Neuron (in vitro differentiated cells): ENCODE measurements at regions not wholly inside any gene's neighbourhood (a gene's known extent, or its start where the extent isn't known, plus 50 kb on each side); places are given as distances from the start of the nearest gene placed in this dataset.

Experiments
- H2AFZ ChIP-seq: one replicate; pipeline ENCODE4 v1.6.1; 2013; ENCODE audit warnings: low read depth, mild to moderate bottlenecking, inconsistent platforms, low read length, moderate library complexity
- H3K27me3 ChIP-seq: one replicate; pipeline ENCODE4 v1.6.1; 2013; ENCODE audit warnings: low read length; ENCODE audit not compliant: insufficient read depth
- H3K36me3 ChIP-seq: one replicate; pipeline ENCODE4 v1.6.1; 2013; ENCODE audit warnings: low read length; ENCODE audit not compliant: insufficient read depth
- H3K4me1 ChIP-seq: one replicate; pipeline ENCODE4 v1.6.1; 2013; ENCODE audit warnings: low read length; ENCODE audit not compliant: insufficient read depth
- H3K4me3 ChIP-seq: 2 replicates; pipeline ENCODE4 v1.5.1; 2013; ENCODE audit warnings: mild to moderate bottlenecking, low read length, moderate library complexity
- H3K9me3 ChIP-seq: one replicate; pipeline ENCODE4 v1.6.1; 2013; ENCODE audit warnings: low read length

- H3K4me3 ChIP-seq: no peak overlapping the region
- H2AFZ ChIP-seq: no peak overlapping the region
- no peaks in the 10 kb centered on the region for H3K36me3 ChIP-seq
- no peaks in the 10 kb centered on the region for H3K9me3 ChIP-seq
- no peaks in the 10 kb centered on the region for H3K27me3 ChIP-seq
- H3K4me1 ChIP-seq: no peaks in the 10 kb centered on the region
Observed at GRCh38 chr2:67625178-67625577, 228.0 kb downstream of the ETAA1 start.

GRCh38 chr2:67625690-67626475 is 228.8 kb downstream of the ETAA1 start:
- H3K36me3 ChIP-seq: no peaks in the 10 kb centered on the region
- H3K9me3 ChIP-seq: no peaks in the 10 kb centered on the region
- H2AFZ ChIP-seq: no peak overlapping the region
- no peak overlapping the region for H3K4me3 ChIP-seq
- H3K27me3 ChIP-seq: no peaks in the 10 kb centered on the region
- no peaks in the 10 kb centered on the region for H3K4me1 ChIP-seq

- Histone ChIP-seq H3K9me3 (no peaks in the 10 kb centered on the region), H3K36me3 (no peaks in the 10 kb centered on the region), H2AFZ (no peak overlapping the region), H3K4me3 (no peak overlapping the region), H3K4me1 (no peaks in the 10 kb centered on the region), H3K27me3 (no peaks in the 10 kb centered on the region)
Observed at GRCh38 chr2:67626656-67627055, 229.5 kb downstream of the ETAA1 start.

GRCh38 chr2:67627456-67628207 is 230.5 kb downstream of the ETAA1 start:
- H3K9me3 ChIP-seq: no peaks in the 10 kb centered on the region
- no peaks in the 10 kb centered on the region for H3K4me1 ChIP-seq
- H3K27me3 ChIP-seq: no peaks in the 10 kb centered on the region
- H2AFZ ChIP-seq: no peak overlapping the region
- no peaks in the 10 kb centered on the region for H3K36me3 ChIP-seq
- no peak overlapping the region for H3K4me3 ChIP-seq

GRCh38 chr2:67628892-67629291 is 231.8 kb downstream of the ETAA1 start:
- H3K4me1 ChIP-seq: no peaks in the 10 kb centered on the region

GRCh38 chr2:67631483-67631882 is 234.3 kb downstream of the ETAA1 start:
- no peaks in the 10 kb centered on the region for H3K4me1 ChIP-seq
- H2AFZ ChIP-seq: no peak overlapping the region
- no peaks in the 10 kb centered on the region for H3K9me3 ChIP-seq
- no peak overlapping the region for H3K4me3 ChIP-seq
- no peaks in the 10 kb centered on the region for H3K36me3 ChIP-seq
- H3K27me3 ChIP-seq: no peaks in the 10 kb centered on the region

More at GRCh38 chr2:67628892-67629291, 231.8 kb downstream of the ETAA1 start:
- no peaks in the 10 kb centered on the region for H3K36me3 ChIP-seq
- H3K4me3 ChIP-seq: no peak overlapping the region
- no peaks in the 10 kb centered on the region for H3K9me3 ChIP-seq
- H2AFZ ChIP-seq: no peak overlapping the region
- H3K27me3 ChIP-seq: no peaks in the 10 kb centered on the region

GRCh38 chr2:67633212-67633856 is 236.2 kb downstream of the ETAA1 start:
- no peaks in the 10 kb centered on the region for H3K27me3 ChIP-seq
- H3K4me3 ChIP-seq: no peak overlapping the region
- H2AFZ ChIP-seq: no peak overlapping the region
- no peaks in the 10 kb centered on the region for H3K4me1 ChIP-seq
- H3K9me3 ChIP-seq: no peaks in the 10 kb centered on the region
- H3K36me3 ChIP-seq: no peaks in the 10 kb centered on the region

- Histone ChIP-seq H3K4me3 (no peak overlapping the region), H3K9me3 (no peaks in the 10 kb centered on the region), H2AFZ (no peak overlapping the region), H3K36me3 (no peaks in the 10 kb centered on the region), H3K4me1 (no peaks in the 10 kb centered on the region), H3K27me3 (no peaks in the 10 kb centered on the region)
Observed at GRCh38 chr2:67638146-67638545, 241.0 kb downstream of the ETAA1 start.

GRCh38 chr2:67641312-67642045 is 244.3 kb downstream of the ETAA1 start:
- H3K4me3 ChIP-seq: no peak overlapping the region
- H3K36me3 ChIP-seq: no peaks in the 10 kb centered on the region
- no peaks in the 10 kb centered on the region for H3K4me1 ChIP-seq
- H3K9me3 ChIP-seq: no peaks in the 10 kb centered on the region
- H3K27me3 ChIP-seq: no peaks in the 10 kb centered on the region
- H2AFZ ChIP-seq: no peak overlapping the region

GRCh38 chr2:67642046-67642382 is 244.9 kb downstream of the ETAA1 start:
- no peaks in the 10 kb centered on the region for H3K4me1 ChIP-seq
- H3K36me3 ChIP-seq: no peaks in the 10 kb centered on the region
- no peak overlapping the region for H3K4me3 ChIP-seq
- H3K27me3 ChIP-seq: no peaks in the 10 kb centered on the region
- H2AFZ ChIP-seq: no peak overlapping the region
- no peaks in the 10 kb centered on the region for H3K9me3 ChIP-seq

GRCh38 chr2:67642961-67643360 is 245.8 kb downstream of the ETAA1 start:
- Histone ChIP-seq H3K9me3 (no peaks in the 10 kb centered on the region), H3K27me3 (no peaks in the 10 kb centered on the region), H3K4me3 (no peak overlapping the region), H3K4me1 (no peaks in the 10 kb centered on the region), H2AFZ (no peak overlapping the region), H3K36me3 (no peaks in the 10 kb centered on the region)

- Histone ChIP-seq H3K4me1 (no peaks in the 10 kb centered on the region), H3K9me3 (no peaks in the 10 kb centered on the region), H2AFZ (no peak overlapping the region), H3K36me3 (no peaks in the 10 kb centered on the region), H3K27me3 (no peaks in the 10 kb centered on the region), H3K4me3 (no peak overlapping the region)
Observed at GRCh38 chr2:67645280-67646138, 248.4 kb downstream of the ETAA1 start.
